Uterus (tissue), 2 donors: ENCODE measurements at regions not wholly inside any gene's neighbourhood (a gene's known extent, or its start where the extent isn't known, plus 50 kb on each side); places are given as distances from the start of the nearest gene placed in this dataset.

Source experiments
- CTCF ChIP-seq, 4 experiments: fragments of 200-600 bp in 2 of 4; fragments of 450-650 bp in 2 of 4; sonication (generic) in 2 of 4; IDR thresholded peaks; one replicate each; pipeline ENCODE4 v1.5.1; 2016 to 2019; ENCODE audit warnings: antibody characterized with exemption in 4 of 4, mild to moderate bottlenecking in 2 of 4, moderate library complexity in 1 of 4
- POLR2A ChIP-seq, 2 donors: fragments of 450-650 bp; IDR thresholded peaks; one replicate each; pipeline ENCODE4 v1.6.1; 2016; ENCODE audit warnings: antibody characterized with exemption in 2 of 2, mild to moderate bottlenecking in 1 of 2, moderate library complexity in 1 of 2

GRCh38 chrX:13938051-13938828, 91.5 kb downstream of the GEMIN8 start:
- TF ChIP-seq CTCF (IDR thresholded peaks at IDR 0.05) (no peak), POLR2A (IDR thresholded peaks at IDR 0.05) (peak in 1 of 2 donors; percentile 15)
